ENCODE measurements at regions not wholly inside any gene's neighbourhood (a gene's known extent, or its start where the extent isn't known, plus 50 kb on each side); places are given as distances from the start of the nearest gene placed in this dataset.

DNA sequence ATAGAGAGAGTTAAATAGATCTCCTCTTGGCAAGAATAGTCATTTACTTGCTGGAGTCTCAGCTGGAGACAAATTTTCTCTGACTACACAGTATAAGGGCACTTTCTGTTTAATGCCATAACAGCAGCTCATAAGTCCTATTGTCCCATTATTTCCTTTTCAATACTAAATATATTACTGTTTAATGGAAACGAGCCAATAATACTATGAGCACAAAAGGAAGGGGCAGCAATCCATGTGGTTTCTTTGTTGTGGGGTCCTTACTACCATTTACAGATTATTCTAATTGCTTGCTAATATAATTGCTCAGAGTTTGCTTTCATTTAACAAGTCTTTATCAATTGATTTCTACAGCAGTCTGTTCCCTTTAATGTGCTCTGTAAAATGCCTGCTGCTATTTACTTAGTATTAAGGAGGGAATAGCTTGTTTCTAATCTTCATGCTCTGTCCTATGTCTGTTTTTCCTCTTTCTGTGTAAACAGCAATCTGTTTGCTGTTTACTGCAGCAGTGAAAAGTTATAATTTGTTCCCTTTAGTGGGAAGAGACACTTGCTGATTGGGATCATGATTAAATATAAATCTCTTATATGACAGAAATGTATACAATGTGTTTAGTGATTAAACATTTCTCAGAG, 296.2 kb upstream of the SMIM30 start:
- H3K9me3 Mint-ChIP-seq, result no peaks in the 10 kb centered on the region

DNA sequence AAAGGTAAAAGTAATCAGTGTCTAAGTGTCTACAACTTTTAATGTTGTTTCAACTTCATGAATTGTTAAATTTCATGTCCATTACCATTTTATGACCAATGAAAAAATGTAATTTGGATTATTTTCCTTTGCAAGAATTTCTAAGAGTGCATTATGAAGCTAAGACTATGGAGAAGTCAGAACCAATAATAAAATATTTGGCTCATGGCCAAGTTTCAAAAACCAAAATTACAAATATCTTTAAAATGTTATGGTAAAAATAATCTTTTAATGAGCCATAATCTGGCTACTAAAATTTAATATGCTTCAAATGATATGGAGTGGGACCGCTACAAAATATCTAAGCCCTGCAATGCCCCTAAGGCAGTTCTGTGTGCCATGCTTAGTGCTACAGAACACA, 294.1 kb upstream of the SMIM30 start:
- H3K4me1 ChIP-seq (ENCODE audit: control insufficient read depth in 1 of 2, insufficient read depth in 2 of 2, low read length in 2 of 2), result no peaks in the 10 kb centered on the region
- no peaks in the 10 kb centered on the region for H3K36me3 Mint-ChIP-seq

More for the DNA sequence above, 296.2 kb upstream of the SMIM30 start:
- Histone ChIP-seq H3K4me1 (ENCODE audit: control insufficient read depth in 1 of 2, insufficient read depth in 2 of 2, low read length in 2 of 2) (no peaks in the 10 kb centered on the region), H3K9me3 (replicated peaks in 1 of 2; ENCODE audit: control insufficient read depth in 1 of 2, insufficient read depth in 1 of 2, low read length in 2 of 2) (no peaks in the 10 kb centered on the region), H3K9ac (ENCODE audit: insufficient read depth, low read length, poor library complexity, severe bottlenecking) (no peak overlapping the region), H3K4me3 (replicated peaks in 1 of 3; ENCODE audit: low read depth in 2 of 3, low read length in 3 of 3) (no peak overlapping the region), H3K27ac (ENCODE audit: low read depth in 1 of 2, low read length in 2 of 2) (no peak overlapping the region), H3K27me3 (ENCODE audit: control insufficient read depth in 2 of 2, insufficient read depth in 2 of 2, low read length in 2 of 2) (no peaks in the 10 kb centered on the region), H3K4me2 (replicated peaks; ENCODE audit: extremely low read depth, low read length, poor library complexity, severe bottlenecking) (no peak overlapping the region), H2AFZ (ENCODE audit: insufficient read depth, low read depth, low read length, poor library complexity, severe bottlenecking) (no peak overlapping the region), H3K36me3 (replicated peaks in 1 of 2; ENCODE audit: control insufficient read depth in 1 of 2, insufficient read depth in 2 of 2, low read length in 2 of 2) (no peaks in the 10 kb centered on the region), H4K20me1 (ENCODE audit: insufficient read depth, low read length) (no peaks in the 10 kb centered on the region), H3K79me2 (ENCODE audit: insufficient read depth, low read length) (no peaks in the 10 kb centered on the region)
- intact Hi-C loops (cut with micrococcal nuclease), result loop anchor here in 1 of 2 donors (10.0 kb wide), 1 partner anchor 400 kb away; no protein-coding TSS in a partner anchor
- H3K4me3 Mint-ChIP-seq, result no peak overlapping the region
- TF ChIP-seq, protein P1, sequence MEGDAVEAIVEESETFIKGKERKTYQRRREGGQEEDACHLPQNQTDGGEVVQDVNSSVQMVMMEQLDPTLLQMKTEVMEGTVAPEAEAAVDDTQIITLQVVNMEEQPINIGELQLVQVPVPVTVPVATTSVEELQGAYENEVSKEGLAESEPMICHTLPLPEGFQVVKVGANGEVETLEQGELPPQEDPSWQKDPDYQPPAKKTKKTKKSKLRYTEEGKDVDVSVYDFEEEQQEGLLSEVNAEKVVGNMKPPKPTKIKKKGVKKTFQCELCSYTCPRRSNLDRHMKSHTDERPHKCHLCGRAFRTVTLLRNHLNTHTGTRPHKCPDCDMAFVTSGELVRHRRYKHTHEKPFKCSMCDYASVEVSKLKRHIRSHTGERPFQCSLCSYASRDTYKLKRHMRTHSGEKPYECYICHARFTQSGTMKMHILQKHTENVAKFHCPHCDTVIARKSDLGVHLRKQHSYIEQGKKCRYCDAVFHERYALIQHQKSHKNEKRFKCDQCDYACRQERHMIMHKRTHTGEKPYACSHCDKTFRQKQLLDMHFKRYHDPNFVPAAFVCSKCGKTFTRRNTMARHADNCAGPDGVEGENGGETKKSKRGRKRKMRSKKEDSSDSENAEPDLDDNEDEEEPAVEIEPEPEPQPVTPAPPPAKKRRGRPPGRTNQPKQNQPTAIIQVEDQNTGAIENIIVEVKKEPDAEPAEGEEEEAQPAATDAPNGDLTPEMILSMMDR (IDR thresholded peaks at IDR 0.05), result no peak
- no CpG with 5 or more reads among the region's 1 CpG for WGBS (ENCODE audit: insufficient coverage)
- H3K4me1 Mint-ChIP-seq, result no peaks in the 10 kb centered on the region
- H3K27ac Mint-ChIP-seq, result no peak overlapping the region
- peaks cover 0 to 2% (median 0%) of the 10 kb centered on the region in 3 donors for H3K27me3 Mint-ChIP-seq (ENCODE audit: low read depth in 3 of 3)
- no peaks in the 10 kb centered on the region for H3K36me3 Mint-ChIP-seq
- DNase-seq, result no peak

More for the DNA sequence above, 294.1 kb upstream of the SMIM30 start:
- Histone ChIP-seq H3K9ac (ENCODE audit: insufficient read depth, low read length, poor library complexity, severe bottlenecking) (no peak overlapping the region), H3K4me2 (replicated peaks; ENCODE audit: extremely low read depth, low read length, poor library complexity, severe bottlenecking) (no peak overlapping the region), H3K27me3 (ENCODE audit: control insufficient read depth in 2 of 2, insufficient read depth in 2 of 2, low read length in 2 of 2) (no peaks in the 10 kb centered on the region), H3K36me3 (replicated peaks in 1 of 2; ENCODE audit: control insufficient read depth in 1 of 2, insufficient read depth in 2 of 2, low read length in 2 of 2) (no peaks in the 10 kb centered on the region), H3K4me3 (replicated peaks in 1 of 3; ENCODE audit: low read depth in 2 of 3, low read length in 3 of 3) (no peak overlapping the region), H2AFZ (ENCODE audit: insufficient read depth, low read depth, low read length, poor library complexity, severe bottlenecking) (no peak overlapping the region), H4K20me1 (ENCODE audit: insufficient read depth, low read length) (no peaks in the 10 kb centered on the region), H3K79me2 (ENCODE audit: insufficient read depth, low read length) (no peaks in the 10 kb centered on the region), H3K9me3 (replicated peaks in 1 of 2; ENCODE audit: control insufficient read depth in 1 of 2, insufficient read depth in 1 of 2, low read length in 2 of 2) (no peaks in the 10 kb centered on the region), H3K27ac (ENCODE audit: low read depth in 1 of 2, low read length in 2 of 2) (no peak overlapping the region)
- WGBS (ENCODE audit: insufficient coverage), result no CpG with 5 or more reads among the region's 1 CpG
- Mint-ChIP-seq H3K4me1 (no peaks in the 10 kb centered on the region), H3K9me3 (no peaks in the 10 kb centered on the region), H3K27me3 (ENCODE audit: low read depth in 3 of 3) (peaks cover 0 to 2% (median 0%) of the 10 kb centered on the region in 3 donors), H3K4me3 (no peak overlapping the region), H3K27ac (no peak overlapping the region)
- TF ChIP-seq, protein P1 (IDR thresholded peaks at IDR 0.05), result no peak
- intact Hi-C loops (cut with micrococcal nuclease), result loop anchor here in 1 of 2 donors (10.0 kb wide), 1 partner anchor 398 kb away; no protein-coding TSS in a partner anchor
- DNase-seq, result no peak

Measured in CD14-positive monocyte (primary cell).